Astrocyte (in vitro differentiated cells and primary cell): ENCODE measurements at regions not wholly inside any gene's neighbourhood (a gene's known extent, or its start where the extent isn't known, plus 50 kb on each side); places are given as distances from the start of the nearest gene placed in this dataset.

Source experiments
- EZH2 ChIP-seq: IDR thresholded peaks from 2 replicates; pipeline ENCODE4 v1.6.1; 2012; ENCODE audit warnings: mild to moderate bottlenecking, low read length, inconsistent platforms; ENCODE audit not compliant: insufficient read depth
- TF ChIP-seq, protein P1 (sequence below): IDR thresholded peaks from 2 replicates; pipeline ENCODE4 v1.5.1; 2011; ENCODE audit warnings: low read depth, mild to moderate bottlenecking, inconsistent platforms, low read length, moderate library complexity; ENCODE audit not compliant: insufficient read depth

DNA sequence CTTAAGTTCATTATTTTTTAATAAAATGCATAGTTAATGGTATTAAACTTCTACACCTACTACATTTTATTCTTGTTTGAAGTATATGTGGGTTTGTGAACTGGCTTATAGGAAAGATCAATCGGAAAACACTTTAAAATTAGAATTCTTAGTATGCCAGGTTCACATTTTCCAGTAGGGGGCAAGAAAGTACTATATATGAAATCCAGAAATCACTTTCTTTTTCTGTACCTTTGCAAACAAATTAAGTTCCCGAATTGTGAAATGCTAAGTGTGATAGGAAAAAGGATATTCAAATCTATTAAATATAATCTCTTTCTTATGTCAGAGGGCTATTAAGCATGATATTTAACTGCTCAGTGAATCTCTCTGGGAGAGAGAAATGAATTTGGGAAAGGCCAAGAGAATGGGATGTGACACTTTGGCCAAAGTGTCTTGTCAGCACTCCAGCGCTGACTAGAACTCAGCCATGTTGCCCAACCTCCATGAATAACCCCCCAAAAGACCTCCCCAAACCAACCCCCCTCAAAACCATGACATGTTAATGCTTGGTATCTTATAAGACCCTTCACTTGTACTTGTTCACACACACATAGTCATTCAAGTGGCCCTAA, 122.6 kb upstream of the SLC10A2 start:
- TF ChIP-seq, protein P1, sequence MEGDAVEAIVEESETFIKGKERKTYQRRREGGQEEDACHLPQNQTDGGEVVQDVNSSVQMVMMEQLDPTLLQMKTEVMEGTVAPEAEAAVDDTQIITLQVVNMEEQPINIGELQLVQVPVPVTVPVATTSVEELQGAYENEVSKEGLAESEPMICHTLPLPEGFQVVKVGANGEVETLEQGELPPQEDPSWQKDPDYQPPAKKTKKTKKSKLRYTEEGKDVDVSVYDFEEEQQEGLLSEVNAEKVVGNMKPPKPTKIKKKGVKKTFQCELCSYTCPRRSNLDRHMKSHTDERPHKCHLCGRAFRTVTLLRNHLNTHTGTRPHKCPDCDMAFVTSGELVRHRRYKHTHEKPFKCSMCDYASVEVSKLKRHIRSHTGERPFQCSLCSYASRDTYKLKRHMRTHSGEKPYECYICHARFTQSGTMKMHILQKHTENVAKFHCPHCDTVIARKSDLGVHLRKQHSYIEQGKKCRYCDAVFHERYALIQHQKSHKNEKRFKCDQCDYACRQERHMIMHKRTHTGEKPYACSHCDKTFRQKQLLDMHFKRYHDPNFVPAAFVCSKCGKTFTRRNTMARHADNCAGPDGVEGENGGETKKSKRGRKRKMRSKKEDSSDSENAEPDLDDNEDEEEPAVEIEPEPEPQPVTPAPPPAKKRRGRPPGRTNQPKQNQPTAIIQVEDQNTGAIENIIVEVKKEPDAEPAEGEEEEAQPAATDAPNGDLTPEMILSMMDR = peak; percentile 71
- no peak for TF ChIP-seq EZH2
